ENCODE measurements at regions not wholly inside any gene's neighbourhood (a gene's known extent, or its start where the extent isn't known, plus 50 kb on each side); places are given as distances from the start of the nearest gene placed in this dataset.
"Not testable (repeated sequence)": the region's sequence is repeated elsewhere in the genome, so short reads cannot be mapped to it uniquely, and the experiment has no call there.

DNA sequence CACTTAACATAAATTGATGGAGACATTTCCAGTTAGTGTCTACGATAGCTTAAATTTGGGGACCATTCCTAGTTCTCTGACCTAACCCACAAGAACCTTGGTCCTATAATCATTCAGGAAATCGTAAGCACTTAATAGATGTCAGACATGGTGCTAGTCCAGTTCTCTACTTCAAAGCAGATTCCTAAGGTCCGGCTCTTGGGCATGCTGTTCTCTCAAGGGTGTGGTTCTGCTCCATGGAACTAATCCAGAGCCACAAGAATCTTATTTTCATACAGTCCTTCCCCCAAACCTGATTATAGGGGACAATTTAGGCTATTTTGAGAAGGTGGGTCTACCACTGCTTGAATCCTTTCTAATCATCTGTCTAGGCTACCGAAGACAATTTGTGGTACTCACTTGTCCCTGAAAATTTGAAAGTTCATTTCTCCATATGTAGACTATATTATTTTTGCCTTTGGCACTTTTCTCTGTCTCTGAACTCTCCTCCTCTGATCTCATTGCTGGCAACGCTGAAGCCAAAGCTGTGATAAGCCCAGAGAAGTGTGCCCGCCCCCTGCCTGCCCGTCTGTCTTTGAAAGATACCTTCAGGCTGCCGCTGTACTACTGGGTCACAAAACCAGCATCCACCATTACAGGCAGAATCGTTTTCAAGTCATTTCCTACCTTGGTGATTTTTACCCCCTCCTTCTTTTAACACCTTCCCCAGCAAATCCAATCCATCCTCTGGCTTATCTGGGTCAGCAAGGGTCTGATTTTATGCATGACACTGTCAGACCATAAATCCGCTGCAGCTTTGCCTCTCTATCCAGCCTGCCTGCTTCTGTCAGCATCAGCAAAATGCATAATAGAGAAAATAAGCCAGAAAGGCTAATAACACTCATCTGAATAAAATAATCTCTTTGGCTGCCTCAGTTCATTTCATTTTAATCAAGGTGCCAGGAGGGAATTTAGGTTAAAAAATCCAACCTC is 132.8 kb downstream of the SRGAP2 start:
- not testable (repeated sequence) for H3K4me1 ChIP-seq; H3K9me3 ChIP-seq (ENCODE audit: control insufficient read depth, low read length); H3K9ac ChIP-seq; H3K4me2 ChIP-seq (ENCODE audit: low read length); H3K36me3 ChIP-seq (ENCODE audit: control insufficient read depth, insufficient read depth, low read length); H3K79me2 ChIP-seq; H3K27ac ChIP-seq; H3K27me3 ChIP-seq (ENCODE audit: control insufficient read depth, insufficient read depth, low read length); H3K4me3 ChIP-seq (ENCODE audit: low read depth, low read length); H2AFZ ChIP-seq

DNA sequence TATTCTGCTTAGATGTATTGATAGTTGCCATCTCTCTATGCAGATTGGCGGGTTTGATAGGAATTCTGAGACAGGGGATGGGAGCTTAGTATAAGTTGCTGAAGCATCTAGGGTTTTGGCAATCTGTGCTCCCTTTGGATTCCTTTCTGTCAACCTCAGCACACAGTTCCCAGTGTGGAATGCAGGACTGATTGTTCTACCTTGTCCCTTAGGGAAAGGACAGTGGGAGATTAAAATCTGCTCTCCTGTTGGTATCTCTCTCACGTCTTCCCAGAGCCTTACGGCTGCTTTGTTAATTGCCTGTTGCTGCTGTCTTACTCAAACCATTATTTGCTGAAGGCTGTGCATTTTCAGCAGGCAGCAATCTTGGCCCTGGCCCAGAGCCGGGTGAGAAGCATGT is 133.3 kb upstream of the IKBKE start:
- not testable (repeated sequence) for H3K36me3 ChIP-seq (ENCODE audit: control insufficient read depth, insufficient read depth, low read length); H3K27ac ChIP-seq; H3K79me2 ChIP-seq; H3K4me3 ChIP-seq (ENCODE audit: low read depth, low read length); H3K4me1 ChIP-seq; H2AFZ ChIP-seq; H3K4me2 ChIP-seq (ENCODE audit: low read length); H3K9me3 ChIP-seq (ENCODE audit: control insufficient read depth, low read length); H3K27me3 ChIP-seq (ENCODE audit: control insufficient read depth, insufficient read depth, low read length); H3K9ac ChIP-seq

DNA sequence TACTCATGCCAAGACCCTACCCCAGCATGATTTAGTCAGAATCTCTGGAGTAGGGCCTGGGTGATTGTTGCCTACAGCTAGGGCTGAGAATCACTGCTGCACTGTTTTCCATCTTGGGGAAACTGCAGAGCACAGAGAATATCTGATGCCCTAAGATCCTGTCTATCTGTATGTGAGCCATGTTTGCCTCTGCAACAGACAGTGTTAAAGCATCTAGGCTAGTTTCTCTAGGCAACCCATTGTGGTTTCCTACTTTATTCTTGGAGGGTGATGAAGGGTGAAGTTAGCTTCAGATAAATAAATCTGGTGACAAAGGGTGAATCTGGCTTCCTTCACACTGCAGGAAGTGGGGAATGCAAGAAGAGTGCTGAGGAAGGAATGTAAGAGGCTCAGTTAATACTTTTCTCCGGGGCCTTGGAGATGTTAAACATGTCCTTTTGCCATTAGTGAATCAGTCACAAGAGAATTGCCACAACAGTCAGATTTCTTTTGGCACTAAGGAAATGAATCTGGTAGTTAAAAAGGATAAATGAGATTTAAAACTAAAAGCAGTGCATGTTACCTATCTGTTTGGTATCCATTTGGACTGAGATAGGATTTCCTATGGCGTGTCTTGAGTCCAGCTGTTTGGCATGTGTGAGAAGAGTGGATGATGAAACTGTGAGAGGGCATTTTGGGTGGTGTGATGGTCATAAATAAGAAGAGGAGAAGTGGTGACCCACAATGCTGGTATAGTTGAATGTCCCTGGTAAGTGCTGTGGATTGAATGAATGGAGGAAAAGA is 119.6 kb upstream of the IKBKE start:
- H3K36me3 ChIP-seq (ENCODE audit: control insufficient read depth, insufficient read depth, low read length); H2AFZ ChIP-seq; H3K27ac ChIP-seq; H3K9ac ChIP-seq; H3K4me3 ChIP-seq (ENCODE audit: low read depth, low read length); H3K4me2 ChIP-seq (ENCODE audit: low read length); H3K79me2 ChIP-seq; H3K9me3 ChIP-seq (ENCODE audit: control insufficient read depth, low read length); H3K4me1 ChIP-seq; H3K27me3 ChIP-seq (ENCODE audit: control insufficient read depth, insufficient read depth, low read length): not testable (repeated sequence)

DNA sequence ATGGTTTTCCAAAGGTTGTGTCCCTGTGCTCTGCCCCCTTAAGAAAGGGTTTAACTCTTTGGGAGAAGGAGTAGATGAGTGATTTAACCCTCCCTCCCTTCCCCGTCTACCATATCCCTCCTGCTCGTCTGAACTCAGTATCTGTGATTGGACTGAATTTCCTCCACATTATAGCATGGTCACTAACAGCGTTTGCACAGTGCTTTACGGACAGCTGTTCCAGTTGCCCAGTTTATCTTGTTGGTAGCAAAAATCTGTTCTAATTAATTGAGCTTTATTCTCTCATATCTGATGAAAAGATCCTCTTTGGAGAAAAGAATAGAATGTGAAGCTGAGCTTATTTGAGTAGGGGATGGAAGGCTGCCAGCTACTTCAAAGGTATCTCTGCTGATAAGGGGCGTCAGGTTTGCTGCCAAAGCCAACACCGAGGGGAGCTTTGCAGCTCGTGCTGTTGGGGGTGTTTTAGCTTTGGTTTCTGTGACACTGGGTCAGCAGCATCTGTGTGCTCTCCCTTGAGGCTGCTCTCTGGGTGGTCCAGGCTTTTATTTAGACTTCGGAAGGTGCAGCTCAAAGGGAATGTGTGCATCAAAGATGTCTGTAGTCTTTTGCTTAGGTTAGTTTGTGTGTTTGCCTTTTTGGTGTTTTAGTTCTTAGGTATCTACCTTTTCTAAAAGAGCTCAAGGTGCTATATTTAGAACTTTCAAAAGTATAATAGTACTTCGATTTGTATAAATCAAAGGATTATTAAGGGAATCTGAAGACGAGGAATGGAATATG is 118.8 kb upstream of the IKBKE start:
- not testable (repeated sequence) for H3K27me3 ChIP-seq (ENCODE audit: control insufficient read depth, insufficient read depth, low read length); H3K9ac ChIP-seq; H3K4me2 ChIP-seq (ENCODE audit: low read length); H3K36me3 ChIP-seq (ENCODE audit: control insufficient read depth, insufficient read depth, low read length); H3K4me1 ChIP-seq; H3K27ac ChIP-seq; H3K4me3 ChIP-seq (ENCODE audit: low read depth, low read length); H2AFZ ChIP-seq; H3K9me3 ChIP-seq (ENCODE audit: control insufficient read depth, low read length); H3K79me2 ChIP-seq

DNA sequence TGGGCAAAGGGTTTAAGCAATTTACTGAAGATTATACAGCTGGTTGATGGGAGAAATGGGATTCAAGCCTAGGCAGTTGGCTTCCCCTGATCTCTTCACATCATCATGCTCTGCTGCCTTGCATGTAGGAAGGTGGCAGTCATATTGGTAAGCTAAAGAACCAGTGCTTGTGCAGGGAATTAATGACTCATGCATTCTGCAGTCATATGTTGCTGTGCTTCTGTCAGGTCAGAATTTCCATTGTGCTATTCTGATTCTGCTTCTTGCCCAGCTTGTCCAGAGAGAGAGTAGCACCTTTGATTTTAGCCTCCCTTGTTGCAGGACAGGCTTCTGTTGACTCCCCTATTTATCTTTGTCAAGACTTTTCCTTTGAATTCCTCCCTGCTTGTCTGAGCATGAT is 114.0 kb upstream of the IKBKE start:
- H3K4me1 ChIP-seq; H3K4me3 ChIP-seq (ENCODE audit: low read depth, low read length); H2AFZ ChIP-seq; H3K79me2 ChIP-seq; H3K36me3 ChIP-seq (ENCODE audit: control insufficient read depth, insufficient read depth, low read length); H3K9me3 ChIP-seq (ENCODE audit: control insufficient read depth, low read length); H3K4me2 ChIP-seq (ENCODE audit: low read length); H3K9ac ChIP-seq; H3K27me3 ChIP-seq (ENCODE audit: control insufficient read depth, insufficient read depth, low read length); H3K27ac ChIP-seq: not testable (repeated sequence)

DNA sequence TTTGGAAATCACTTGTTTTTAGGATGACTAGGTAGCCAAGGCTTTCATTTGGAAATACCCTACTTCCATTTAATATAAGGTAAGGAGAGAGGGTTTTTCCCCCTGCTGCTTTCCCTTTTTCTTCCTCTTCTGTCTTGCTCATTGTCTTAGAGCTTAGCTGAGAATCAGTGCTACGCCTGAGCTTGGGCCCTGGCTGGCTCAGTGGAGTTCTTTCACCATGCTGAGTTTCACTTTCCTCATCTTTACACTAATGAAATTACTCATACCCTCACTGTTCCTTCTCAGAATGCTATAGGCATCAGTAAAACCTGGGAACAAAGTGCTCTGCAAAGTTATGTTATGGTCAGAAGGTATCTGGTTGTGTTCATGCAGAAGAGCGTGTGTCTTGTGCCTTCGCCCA is 112.3 kb upstream of the IKBKE start:
- not testable (repeated sequence) for H3K9ac ChIP-seq; H3K4me1 ChIP-seq; H3K27me3 ChIP-seq (ENCODE audit: control insufficient read depth, insufficient read depth, low read length); H2AFZ ChIP-seq; H3K27ac ChIP-seq; H3K9me3 ChIP-seq (ENCODE audit: control insufficient read depth, low read length); H3K4me2 ChIP-seq (ENCODE audit: low read length); H3K36me3 ChIP-seq (ENCODE audit: control insufficient read depth, insufficient read depth, low read length); H3K4me3 ChIP-seq (ENCODE audit: low read depth, low read length); H3K79me2 ChIP-seq

DNA sequence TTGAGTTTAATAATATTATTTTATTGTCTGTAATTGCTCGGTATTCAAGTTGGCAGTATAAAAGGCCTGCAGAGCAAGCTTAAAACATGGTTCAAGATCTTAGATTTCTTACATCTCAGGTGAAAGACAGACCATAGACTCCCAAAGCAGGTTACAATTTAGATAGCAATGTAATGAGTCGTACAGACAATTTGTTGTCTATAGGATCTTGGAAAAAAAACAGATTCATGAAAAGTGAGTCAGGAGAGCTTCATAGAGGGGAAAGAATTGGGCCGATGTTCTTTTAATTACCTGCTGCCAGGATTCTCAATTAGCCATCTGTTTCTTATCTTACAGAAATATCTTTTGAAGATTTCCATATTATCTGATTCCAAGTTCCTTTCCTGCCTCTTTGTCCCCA is 111.5 kb upstream of the IKBKE start:
- not testable (repeated sequence) for H3K4me3 ChIP-seq (ENCODE audit: low read depth, low read length); H3K36me3 ChIP-seq (ENCODE audit: control insufficient read depth, insufficient read depth, low read length); H3K9me3 ChIP-seq (ENCODE audit: control insufficient read depth, low read length); H3K27ac ChIP-seq; H3K4me1 ChIP-seq; H3K4me2 ChIP-seq (ENCODE audit: low read length); H3K27me3 ChIP-seq (ENCODE audit: control insufficient read depth, insufficient read depth, low read length); H2AFZ ChIP-seq; H3K79me2 ChIP-seq; H3K9ac ChIP-seq

DNA sequence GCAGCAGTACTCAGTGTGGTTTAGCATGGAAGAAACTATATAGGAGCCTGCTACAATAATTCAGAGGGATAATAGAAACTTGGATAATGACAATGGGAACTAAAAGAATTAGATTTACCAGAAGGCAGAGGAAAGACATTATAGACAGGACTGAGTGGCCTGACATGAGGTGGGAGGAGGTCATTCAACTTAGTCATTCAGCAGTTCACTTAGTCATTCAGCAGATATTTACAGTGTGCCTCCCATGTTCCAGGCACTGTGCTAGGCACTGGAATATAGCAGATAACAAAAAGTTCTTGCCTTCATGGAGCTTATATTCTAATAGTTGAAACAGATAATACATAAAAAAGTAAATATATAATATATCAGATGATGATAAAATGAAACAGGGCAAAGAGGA is 110.9 kb upstream of the IKBKE start:
- H3K4me1 ChIP-seq; H2AFZ ChIP-seq; H3K36me3 ChIP-seq (ENCODE audit: control insufficient read depth, insufficient read depth, low read length); H3K79me2 ChIP-seq; H3K27ac ChIP-seq; H3K9me3 ChIP-seq (ENCODE audit: control insufficient read depth, low read length); H3K9ac ChIP-seq; H3K27me3 ChIP-seq (ENCODE audit: control insufficient read depth, insufficient read depth, low read length); H3K4me3 ChIP-seq (ENCODE audit: low read depth, low read length); H3K4me2 ChIP-seq (ENCODE audit: low read length): not testable (repeated sequence)

DNA sequence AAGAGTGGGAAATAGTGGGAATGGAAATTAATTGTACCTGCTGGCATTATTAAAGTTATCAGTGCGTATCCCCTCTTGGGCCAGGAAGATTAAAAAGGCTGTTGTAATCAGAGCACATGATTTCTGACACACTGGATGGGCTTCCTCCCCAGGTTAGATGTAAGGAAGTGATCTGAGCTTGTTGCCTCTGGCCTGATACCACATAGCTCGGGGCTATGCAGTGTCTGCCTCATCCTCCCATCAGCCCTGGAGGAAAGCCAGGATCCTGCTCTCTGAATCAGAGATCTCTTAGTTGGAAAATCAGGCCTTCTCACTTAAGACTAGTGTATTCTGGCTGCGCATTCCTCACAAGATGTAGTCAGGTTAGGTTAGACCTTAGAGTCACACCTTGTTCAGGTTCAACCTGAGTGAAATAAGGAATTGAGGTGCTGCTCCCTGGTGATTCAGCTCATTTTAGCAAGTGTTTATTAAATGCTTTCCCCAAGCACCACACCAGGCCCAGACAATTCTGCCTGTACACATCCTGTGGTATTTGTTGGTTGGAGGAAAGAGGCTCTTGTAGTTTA is 108.2 kb upstream of the IKBKE start:
- H3K36me3 ChIP-seq (ENCODE audit: control insufficient read depth, insufficient read depth, low read length); H3K4me1 ChIP-seq; H3K9ac ChIP-seq; H2AFZ ChIP-seq; H3K27ac ChIP-seq; H3K9me3 ChIP-seq (ENCODE audit: control insufficient read depth, low read length); H3K4me3 ChIP-seq (ENCODE audit: low read depth, low read length); H3K27me3 ChIP-seq (ENCODE audit: control insufficient read depth, insufficient read depth, low read length); H3K4me2 ChIP-seq (ENCODE audit: low read length); H3K79me2 ChIP-seq: not testable (repeated sequence)

DNA sequence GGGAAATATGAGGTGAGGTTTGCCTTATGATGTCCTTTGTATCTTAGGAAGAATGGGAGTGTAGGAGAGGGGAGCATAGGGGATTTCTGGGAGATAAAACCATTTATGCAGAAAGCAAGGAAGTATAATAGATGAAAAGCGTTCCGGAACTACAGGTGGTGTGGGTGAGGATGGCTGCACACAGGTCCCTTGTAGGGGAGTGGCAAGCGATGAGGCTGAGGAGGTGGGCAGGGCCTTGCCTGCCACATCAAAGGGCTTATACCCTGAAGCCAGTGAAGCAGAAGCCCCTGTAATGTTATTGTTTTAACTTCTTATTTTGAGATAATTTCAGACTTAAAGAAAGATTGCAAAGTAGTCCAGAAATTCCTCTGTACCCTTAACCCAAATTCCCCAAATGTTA is 107.3 kb upstream of the IKBKE start:
- not testable (repeated sequence) for H3K9me3 ChIP-seq (ENCODE audit: control insufficient read depth, low read length); H3K36me3 ChIP-seq (ENCODE audit: control insufficient read depth, insufficient read depth, low read length); H3K4me2 ChIP-seq (ENCODE audit: low read length)

More for the DNA sequence above, 107.3 kb upstream of the IKBKE start:
- not testable (repeated sequence) for H3K27me3 ChIP-seq (ENCODE audit: control insufficient read depth, insufficient read depth, low read length); H3K4me3 ChIP-seq (ENCODE audit: low read depth, low read length); H3K79me2 ChIP-seq; H3K4me1 ChIP-seq; H3K27ac ChIP-seq; H3K9ac ChIP-seq; H2AFZ ChIP-seq

Data from parathyroid adenoma (tissue), 2 donors.